ENCODE measurements at regions not wholly inside any gene's neighbourhood (a gene's known extent, or its start where the extent isn't known, plus 50 kb on each side); places are given as distances from the start of the nearest gene placed in this dataset.

DNA sequence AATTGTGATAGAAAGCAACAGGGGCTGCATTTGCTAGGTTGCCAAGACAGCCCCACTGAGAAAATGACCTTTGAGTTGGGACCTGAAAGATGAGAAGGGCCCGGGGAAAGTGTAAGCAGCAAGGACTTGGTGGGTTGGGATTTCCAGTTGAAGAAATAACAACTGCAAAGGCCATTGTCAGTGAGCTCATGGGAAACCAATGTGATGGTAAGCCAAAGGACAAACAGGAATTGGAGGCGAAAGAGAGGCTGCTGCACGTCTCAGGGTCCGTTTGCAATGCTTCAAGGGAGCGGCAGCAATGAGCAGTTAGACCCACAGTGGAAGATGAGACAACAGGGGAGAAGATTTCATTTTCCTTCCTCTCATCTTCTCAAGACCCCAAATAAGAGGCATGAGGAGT, 51.5 kb upstream of the RGPD4 start:
- Mint-ChIP-seq H3K4me1 (peaks cover 5% of the 10 kb centered on the region; the same call in 1 of the 2 replicates), H3K4me3 (no peak overlapping the region), H3K27me3 (ENCODE audit: low read depth) (no peaks in the 10 kb centered on the region), H3K9me3 (no peaks in the 10 kb centered on the region), H3K27ac (no peak overlapping the region), H3K36me3 (no peaks in the 10 kb centered on the region)
- ATAC-seq, result no peak
- ChIA-PET CTCF (no interaction called here), POLR2A (no interaction called here)
- TF ChIP-seq, protein P1, sequence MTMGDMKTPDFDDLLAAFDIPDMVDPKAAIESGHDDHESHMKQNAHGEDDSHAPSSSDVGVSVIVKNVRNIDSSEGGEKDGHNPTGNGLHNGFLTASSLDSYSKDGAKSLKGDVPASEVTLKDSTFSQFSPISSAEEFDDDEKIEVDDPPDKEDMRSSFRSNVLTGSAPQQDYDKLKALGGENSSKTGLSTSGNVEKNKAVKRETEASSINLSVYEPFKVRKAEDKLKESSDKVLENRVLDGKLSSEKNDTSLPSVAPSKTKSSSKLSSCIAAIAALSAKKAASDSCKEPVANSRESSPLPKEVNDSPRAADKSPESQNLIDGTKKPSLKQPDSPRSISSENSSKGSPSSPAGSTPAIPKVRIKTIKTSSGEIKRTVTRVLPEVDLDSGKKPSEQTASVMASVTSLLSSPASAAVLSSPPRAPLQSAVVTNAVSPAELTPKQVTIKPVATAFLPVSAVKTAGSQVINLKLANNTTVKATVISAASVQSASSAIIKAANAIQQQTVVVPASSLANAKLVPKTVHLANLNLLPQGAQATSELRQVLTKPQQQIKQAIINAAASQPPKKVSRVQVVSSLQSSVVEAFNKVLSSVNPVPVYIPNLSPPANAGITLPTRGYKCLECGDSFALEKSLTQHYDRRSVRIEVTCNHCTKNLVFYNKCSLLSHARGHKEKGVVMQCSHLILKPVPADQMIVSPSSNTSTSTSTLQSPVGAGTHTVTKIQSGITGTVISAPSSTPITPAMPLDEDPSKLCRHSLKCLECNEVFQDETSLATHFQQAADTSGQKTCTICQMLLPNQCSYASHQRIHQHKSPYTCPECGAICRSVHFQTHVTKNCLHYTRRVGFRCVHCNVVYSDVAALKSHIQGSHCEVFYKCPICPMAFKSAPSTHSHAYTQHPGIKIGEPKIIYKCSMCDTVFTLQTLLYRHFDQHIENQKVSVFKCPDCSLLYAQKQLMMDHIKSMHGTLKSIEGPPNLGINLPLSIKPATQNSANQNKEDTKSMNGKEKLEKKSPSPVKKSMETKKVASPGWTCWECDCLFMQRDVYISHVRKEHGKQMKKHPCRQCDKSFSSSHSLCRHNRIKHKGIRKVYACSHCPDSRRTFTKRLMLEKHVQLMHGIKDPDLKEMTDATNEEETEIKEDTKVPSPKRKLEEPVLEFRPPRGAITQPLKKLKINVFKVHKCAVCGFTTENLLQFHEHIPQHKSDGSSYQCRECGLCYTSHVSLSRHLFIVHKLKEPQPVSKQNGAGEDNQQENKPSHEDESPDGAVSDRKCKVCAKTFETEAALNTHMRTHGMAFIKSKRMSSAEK (CRISPR knock-in tag; IDR thresholded peaks at IDR 0.05; ENCODE audit: borderline replicate concordance), result no peak
- TF ChIP-seq NR2C2 (CRISPR knock-in tag; IDR thresholded peaks at IDR 0.05) (no peak), SP1 (CRISPR knock-in tag; conservative IDR thresholded peaks at IDR 0.05) (no peak), ZNF232 (CRISPR knock-in tag; IDR thresholded peaks at IDR 0.05) (no peak), FOXJ3 (CRISPR knock-in tag; IDR thresholded peaks at IDR 0.05; ENCODE audit: borderline replicate concordance) (no peak), TEAD1 (CRISPR knock-in tag; IDR thresholded peaks at IDR 0.05) (no peak), SMAD4 (CRISPR knock-in tag; IDR thresholded peaks at IDR 0.05) (no peak)
- TF ChIP-seq, protein P2, sequence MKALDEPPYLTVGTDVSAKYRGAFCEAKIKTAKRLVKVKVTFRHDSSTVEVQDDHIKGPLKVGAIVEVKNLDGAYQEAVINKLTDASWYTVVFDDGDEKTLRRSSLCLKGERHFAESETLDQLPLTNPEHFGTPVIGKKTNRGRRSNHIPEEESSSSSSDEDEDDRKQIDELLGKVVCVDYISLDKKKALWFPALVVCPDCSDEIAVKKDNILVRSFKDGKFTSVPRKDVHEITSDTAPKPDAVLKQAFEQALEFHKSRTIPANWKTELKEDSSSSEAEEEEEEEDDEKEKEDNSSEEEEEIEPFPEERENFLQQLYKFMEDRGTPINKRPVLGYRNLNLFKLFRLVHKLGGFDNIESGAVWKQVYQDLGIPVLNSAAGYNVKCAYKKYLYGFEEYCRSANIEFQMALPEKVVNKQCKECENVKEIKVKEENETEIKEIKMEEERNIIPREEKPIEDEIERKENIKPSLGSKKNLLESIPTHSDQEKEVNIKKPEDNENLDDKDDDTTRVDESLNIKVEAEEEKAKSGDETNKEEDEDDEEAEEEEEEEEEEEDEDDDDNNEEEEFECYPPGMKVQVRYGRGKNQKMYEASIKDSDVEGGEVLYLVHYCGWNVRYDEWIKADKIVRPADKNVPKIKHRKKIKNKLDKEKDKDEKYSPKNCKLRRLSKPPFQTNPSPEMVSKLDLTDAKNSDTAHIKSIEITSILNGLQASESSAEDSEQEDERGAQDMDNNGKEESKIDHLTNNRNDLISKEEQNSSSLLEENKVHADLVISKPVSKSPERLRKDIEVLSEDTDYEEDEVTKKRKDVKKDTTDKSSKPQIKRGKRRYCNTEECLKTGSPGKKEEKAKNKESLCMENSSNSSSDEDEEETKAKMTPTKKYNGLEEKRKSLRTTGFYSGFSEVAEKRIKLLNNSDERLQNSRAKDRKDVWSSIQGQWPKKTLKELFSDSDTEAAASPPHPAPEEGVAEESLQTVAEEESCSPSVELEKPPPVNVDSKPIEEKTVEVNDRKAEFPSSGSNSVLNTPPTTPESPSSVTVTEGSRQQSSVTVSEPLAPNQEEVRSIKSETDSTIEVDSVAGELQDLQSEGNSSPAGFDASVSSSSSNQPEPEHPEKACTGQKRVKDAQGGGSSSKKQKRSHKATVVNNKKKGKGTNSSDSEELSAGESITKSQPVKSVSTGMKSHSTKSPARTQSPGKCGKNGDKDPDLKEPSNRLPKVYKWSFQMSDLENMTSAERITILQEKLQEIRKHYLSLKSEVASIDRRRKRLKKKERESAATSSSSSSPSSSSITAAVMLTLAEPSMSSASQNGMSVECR (CRISPR knock-in tag; IDR thresholded peaks at IDR 0.05; ENCODE audit: borderline replicate concordance), result no peak
- TF ChIP-seq, protein P3, sequence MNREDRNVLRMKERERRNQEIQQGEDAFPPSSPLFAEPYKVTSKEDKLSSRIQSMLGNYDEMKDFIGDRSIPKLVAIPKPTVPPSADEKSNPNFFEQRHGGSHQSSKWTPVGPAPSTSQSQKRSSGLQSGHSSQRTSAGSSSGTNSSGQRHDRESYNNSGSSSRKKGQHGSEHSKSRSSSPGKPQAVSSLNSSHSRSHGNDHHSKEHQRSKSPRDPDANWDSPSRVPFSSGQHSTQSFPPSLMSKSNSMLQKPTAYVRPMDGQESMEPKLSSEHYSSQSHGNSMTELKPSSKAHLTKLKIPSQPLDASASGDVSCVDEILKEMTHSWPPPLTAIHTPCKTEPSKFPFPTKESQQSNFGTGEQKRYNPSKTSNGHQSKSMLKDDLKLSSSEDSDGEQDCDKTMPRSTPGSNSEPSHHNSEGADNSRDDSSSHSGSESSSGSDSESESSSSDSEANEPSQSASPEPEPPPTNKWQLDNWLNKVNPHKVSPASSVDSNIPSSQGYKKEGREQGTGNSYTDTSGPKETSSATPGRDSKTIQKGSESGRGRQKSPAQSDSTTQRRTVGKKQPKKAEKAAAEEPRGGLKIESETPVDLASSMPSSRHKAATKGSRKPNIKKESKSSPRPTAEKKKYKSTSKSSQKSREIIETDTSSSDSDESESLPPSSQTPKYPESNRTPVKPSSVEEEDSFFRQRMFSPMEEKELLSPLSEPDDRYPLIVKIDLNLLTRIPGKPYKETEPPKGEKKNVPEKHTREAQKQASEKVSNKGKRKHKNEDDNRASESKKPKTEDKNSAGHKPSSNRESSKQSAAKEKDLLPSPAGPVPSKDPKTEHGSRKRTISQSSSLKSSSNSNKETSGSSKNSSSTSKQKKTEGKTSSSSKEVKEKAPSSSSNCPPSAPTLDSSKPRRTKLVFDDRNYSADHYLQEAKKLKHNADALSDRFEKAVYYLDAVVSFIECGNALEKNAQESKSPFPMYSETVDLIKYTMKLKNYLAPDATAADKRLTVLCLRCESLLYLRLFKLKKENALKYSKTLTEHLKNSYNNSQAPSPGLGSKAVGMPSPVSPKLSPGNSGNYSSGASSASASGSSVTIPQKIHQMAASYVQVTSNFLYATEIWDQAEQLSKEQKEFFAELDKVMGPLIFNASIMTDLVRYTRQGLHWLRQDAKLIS (CRISPR knock-in tag; IDR thresholded peaks at IDR 0.05; ENCODE audit: borderline replicate concordance), result no peak
- DNase-seq (ENCODE audit: low spot score), result no peak

DNA sequence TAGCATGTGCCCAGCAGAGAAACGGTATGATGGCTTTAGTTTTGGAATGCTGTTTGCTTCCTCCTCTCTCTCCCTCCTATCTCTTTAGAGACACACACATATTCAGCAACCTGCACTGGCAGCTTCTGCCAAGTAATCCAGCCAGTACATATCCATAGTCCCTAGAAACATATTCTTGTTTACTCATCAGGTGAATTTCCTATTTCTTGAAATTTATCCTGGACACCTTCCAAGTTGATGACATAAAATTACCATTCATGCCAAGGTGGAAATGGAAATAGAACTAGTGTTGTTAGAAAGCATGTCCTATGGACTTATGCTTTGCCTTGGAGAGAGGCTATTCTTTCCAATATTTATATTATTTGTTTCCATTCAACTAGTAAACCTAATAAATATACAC, 50.9 kb upstream of the RGPD4 start:
- ChIA-PET POLR2A (no interaction called here), CTCF (no interaction called here)
- H3K4me3 Mint-ChIP-seq, result no peak overlapping the region
- no peaks in the 10 kb centered on the region for H3K27me3 Mint-ChIP-seq (ENCODE audit: low read depth)
- ATAC-seq (no peak), DNase-seq (ENCODE audit: low spot score) (no peak)
- no peaks in the 10 kb centered on the region for H3K9me3 Mint-ChIP-seq
- H3K36me3 Mint-ChIP-seq, result no peaks in the 10 kb centered on the region
- H3K4me1 Mint-ChIP-seq, result peaks cover 5% of the 10 kb centered on the region; the same call in 1 of the 2 replicates
- no peak overlapping the region for H3K27ac Mint-ChIP-seq
- TF ChIP-seq, protein P4, sequence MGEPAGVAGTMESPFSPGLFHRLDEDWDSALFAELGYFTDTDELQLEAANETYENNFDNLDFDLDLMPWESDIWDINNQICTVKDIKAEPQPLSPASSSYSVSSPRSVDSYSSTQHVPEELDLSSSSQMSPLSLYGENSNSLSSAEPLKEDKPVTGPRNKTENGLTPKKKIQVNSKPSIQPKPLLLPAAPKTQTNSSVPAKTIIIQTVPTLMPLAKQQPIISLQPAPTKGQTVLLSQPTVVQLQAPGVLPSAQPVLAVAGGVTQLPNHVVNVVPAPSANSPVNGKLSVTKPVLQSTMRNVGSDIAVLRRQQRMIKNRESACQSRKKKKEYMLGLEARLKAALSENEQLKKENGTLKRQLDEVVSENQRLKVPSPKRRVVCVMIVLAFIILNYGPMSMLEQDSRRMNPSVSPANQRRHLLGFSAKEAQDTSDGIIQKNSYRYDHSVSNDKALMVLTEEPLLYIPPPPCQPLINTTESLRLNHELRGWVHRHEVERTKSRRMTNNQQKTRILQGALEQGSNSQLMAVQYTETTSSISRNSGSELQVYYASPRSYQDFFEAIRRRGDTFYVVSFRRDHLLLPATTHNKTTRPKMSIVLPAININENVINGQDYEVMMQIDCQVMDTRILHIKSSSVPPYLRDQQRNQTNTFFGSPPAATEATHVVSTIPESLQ (CRISPR knock-in tag; IDR thresholded peaks at IDR 0.05), result no peak
- TF ChIP-seq, protein P5, sequence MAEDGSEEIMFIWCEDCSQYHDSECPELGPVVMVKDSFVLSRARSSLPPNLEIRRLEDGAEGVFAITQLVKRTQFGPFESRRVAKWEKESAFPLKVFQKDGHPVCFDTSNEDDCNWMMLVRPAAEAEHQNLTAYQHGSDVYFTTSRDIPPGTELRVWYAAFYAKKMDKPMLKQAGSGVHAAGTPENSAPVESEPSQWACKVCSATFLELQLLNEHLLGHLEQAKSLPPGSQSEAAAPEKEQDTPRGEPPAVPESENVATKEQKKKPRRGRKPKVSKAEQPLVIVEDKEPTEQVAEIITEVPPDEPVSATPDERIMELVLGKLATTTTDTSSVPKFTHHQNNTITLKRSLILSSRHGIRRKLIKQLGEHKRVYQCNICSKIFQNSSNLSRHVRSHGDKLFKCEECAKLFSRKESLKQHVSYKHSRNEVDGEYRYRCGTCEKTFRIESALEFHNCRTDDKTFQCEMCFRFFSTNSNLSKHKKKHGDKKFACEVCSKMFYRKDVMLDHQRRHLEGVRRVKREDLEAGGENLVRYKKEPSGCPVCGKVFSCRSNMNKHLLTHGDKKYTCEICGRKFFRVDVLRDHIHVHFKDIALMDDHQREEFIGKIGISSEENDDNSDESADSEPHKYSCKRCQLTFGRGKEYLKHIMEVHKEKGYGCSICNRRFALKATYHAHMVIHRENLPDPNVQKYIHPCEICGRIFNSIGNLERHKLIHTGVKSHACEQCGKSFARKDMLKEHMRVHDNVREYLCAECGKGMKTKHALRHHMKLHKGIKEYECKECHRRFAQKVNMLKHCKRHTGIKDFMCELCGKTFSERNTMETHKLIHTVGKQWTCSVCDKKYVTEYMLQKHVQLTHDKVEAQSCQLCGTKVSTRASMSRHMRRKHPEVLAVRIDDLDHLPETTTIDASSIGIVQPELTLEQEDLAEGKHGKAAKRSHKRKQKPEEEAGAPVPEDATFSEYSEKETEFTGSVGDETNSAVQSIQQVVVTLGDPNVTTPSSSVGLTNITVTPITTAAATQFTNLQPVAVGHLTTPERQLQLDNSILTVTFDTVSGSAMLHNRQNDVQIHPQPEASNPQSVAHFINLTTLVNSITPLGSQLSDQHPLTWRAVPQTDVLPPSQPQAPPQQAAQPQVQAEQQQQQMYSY (CRISPR knock-in tag; IDR thresholded peaks at IDR 0.05), result no peak
- TF ChIP-seq, protein P6, sequence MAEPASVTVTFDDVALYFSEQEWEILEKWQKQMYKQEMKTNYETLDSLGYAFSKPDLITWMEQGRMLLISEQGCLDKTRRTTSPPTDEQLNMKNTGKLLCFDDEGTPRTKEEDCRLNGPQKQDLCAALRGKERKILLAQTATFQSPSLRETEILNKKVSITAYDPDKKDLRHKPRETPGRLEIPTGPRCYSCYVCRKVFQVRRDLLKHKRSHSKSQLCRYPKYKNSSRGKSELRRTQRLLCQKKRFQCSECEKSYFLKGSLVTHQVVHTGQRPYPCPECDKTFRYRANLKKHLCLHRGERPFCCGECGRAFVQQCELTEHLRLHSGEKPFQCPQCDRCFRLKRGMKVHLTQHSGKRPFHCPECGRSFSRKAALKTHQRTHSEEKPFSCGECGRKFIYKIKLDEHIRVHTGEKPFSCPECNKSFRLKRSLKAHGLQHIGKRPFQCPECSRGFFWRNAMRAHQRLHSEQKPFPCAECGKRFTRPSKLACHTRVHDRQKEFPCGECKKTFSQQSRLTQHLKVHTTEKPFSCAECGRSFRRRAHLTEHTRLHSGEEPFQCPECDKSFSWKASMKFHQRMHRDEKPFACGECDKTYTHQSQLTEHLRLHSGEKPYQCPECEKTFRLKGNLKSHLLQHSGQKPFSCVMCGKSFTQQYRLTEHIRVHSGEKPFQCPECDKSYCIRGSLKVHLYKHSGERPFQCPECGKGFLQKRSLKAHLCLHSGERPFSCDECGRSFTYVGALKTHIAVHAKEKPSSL (CRISPR knock-in tag; conservative IDR thresholded peaks at IDR 0.05), result no peak
- TF ChIP-seq ZBTB21 (CRISPR knock-in tag; IDR thresholded peaks at IDR 0.05; ENCODE audit: borderline replicate concordance), result no peak
